GM12875 (cell line): ENCODE measurements at regions not wholly inside any gene's neighbourhood (a gene's known extent, or its start where the extent isn't known, plus 50 kb on each side); places are given as distances from the start of the nearest gene placed in this dataset.

Experiments used
- H3K4me3 ChIP-seq: one replicate; pipeline ENCODE4 v1.5.1; 2011; ENCODE audit warnings: low read depth, low read length, control low read depth
- TF ChIP-seq, protein P1 (sequence below): IDR thresholded peaks from 2 replicates; pipeline ENCODE4 v1.5.1; 2011; ENCODE audit warnings: low read depth, mild to moderate bottlenecking, control low read depth, inconsistent platforms, low read length, moderate library complexity, borderline replicate concordance; ENCODE audit not compliant: insufficient read depth

DNA sequence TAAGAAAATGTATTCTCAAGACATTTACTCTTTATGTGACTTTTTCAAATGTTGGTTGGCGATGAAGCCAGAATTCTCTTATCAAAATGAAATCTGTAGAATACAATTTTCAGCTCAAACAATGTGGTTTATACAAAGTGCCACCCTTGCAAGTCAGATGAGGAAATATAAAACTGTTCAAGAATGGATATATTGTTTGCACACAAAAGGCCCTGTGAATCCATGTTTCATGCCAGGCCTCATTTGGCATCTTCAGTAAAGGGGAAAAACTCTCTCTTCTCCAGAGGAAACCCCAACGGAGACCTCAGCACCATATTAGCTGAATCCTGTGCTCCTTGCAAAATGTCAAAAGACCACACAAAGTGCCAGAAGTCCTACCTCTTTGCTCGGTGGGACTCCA lies 310.4 kb downstream of the RRAGC start:
- TF ChIP-seq, protein P1, sequence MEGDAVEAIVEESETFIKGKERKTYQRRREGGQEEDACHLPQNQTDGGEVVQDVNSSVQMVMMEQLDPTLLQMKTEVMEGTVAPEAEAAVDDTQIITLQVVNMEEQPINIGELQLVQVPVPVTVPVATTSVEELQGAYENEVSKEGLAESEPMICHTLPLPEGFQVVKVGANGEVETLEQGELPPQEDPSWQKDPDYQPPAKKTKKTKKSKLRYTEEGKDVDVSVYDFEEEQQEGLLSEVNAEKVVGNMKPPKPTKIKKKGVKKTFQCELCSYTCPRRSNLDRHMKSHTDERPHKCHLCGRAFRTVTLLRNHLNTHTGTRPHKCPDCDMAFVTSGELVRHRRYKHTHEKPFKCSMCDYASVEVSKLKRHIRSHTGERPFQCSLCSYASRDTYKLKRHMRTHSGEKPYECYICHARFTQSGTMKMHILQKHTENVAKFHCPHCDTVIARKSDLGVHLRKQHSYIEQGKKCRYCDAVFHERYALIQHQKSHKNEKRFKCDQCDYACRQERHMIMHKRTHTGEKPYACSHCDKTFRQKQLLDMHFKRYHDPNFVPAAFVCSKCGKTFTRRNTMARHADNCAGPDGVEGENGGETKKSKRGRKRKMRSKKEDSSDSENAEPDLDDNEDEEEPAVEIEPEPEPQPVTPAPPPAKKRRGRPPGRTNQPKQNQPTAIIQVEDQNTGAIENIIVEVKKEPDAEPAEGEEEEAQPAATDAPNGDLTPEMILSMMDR: no peak
- H3K4me3 ChIP-seq: no peak overlapping the region

DNA sequence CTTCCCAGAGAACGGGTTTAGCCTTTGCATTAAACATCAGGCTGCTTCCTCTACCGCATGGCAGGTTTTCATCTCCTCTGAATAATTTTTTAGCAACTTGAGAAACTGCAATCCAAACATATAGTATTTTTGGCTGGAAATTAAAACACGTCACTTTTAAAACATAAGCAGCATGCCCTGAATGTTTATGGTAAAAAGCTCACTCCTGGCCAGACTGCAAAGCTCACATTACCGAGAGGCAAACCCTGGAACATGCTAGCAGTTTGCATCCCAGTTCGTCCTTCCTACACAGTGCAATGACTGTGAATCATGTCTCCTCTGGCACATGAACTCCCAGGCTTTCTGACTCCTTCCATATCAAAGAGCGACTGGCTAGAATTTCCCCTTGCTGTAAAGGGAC lies 312.3 kb downstream of the RRAGC start:
- H3K4me3 ChIP-seq: no peak overlapping the region
- TF ChIP-seq, protein P1: no peak

DNA sequence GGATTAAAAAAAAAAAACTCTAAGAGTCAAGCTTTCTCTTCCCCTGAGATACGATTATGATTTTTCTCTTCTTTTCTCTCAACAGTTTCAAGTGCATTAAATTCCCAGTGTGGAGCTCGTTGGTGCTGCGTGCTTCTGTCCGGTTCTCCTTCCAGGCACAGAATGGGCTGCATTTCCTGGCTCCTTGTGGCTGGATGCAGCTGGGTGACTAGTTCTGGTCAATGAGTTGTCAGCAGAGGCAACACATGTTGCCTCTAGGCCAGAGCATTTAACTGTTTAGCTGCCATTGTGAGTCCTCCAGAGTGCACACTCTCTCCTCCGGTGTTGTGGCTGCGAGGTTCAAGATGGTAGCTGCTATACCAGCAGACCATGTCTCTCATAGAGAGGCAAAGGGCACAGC lies 312.9 kb downstream of the RRAGC start:
- TF ChIP-seq, protein P1: no peak
- H3K4me3 ChIP-seq: no peak overlapping the region

DNA sequence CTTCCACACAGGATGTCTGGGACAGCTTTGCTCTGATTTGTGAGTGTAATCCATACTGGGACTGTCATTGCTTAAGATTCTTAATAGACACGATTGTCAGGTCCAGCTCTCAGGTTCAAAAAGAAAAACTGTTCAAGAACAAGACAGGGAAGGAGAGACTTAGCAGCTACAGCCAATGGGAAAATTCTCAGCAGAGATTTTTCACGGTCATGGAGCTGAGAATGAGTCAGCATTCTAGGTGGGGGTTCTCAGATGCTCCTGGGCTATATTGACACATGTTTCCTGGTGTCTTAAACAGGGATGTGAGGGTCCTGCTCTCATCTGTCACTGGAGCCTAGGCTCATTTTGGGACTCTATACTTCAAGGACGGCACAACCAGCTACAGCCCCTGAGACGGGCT lies 318.3 kb downstream of the RRAGC start:
- TF ChIP-seq, protein P1: no peak
- no peak overlapping the region for H3K4me3 ChIP-seq

DNA sequence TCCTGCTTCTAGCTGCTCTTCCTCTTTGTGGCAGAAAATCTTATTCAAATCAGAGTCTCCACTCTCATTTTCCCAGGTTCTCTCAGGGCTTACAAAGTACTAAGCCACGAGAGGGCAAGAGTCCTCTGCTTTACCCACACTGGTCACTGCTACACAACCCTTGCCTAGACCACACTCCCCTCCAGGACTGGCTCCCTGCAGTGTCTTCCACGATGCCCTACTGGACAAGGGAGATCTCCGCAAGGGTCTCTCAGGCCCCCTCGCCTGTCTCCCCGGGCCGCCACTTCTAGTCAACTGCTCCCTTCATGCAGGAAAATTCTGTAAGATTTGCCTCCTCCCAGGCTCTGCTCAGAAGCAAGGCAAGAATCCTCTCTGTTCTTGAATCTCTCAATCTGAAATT lies 319.6 kb downstream of the RRAGC start:
- no peak overlapping the region for H3K4me3 ChIP-seq
- TF ChIP-seq, protein P1: no peak

DNA sequence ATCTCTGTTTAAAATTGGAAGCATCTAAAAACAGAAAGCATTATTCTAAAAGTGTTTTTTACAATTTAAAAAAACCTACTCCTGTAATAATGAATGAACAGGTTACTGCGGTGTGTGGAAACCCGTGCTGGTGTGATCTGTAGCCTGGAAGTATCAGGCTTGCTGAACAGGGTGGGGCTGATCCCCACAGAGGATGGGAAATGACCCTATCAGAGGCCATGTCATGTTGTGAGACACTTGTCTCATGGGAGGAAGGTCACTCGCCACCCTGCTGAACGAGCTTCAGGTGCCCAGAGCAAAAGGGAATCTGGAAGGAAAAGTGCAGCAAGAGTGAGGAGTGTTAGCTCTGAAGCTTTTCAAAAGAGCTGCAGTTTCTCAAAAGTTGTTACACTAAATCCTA lies 320.7 kb downstream of the RRAGC start:
- TF ChIP-seq, protein P1: no peak
- H3K4me3 ChIP-seq: no peak overlapping the region

DNA sequence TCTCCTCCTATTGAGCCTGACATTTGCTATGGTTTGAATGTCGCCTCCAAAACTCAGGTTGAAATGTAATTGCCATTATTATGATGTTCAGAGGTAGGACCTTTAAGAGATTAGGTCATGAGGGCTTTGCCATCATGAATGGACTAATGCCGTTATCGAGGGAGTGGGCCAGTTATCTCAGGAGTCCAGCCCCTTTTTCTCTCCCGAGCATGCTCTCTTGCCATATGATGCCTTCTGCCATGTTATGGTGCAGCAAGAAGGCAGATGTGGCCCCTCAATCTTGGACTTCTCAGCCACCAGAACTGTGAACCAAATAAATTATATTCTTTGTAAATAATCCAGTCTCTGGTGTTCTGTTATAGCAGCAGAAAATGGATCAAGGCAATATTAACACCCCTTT lies 323.5 kb downstream of the RRAGC start:
- TF ChIP-seq, protein P1: no peak
- H3K4me3 ChIP-seq: no peak overlapping the region
